ENCODE measurements at regions not wholly inside any gene's neighbourhood (a gene's known extent, or its start where the extent isn't known, plus 50 kb on each side); places are given as distances from the start of the nearest gene placed in this dataset.

DNA sequence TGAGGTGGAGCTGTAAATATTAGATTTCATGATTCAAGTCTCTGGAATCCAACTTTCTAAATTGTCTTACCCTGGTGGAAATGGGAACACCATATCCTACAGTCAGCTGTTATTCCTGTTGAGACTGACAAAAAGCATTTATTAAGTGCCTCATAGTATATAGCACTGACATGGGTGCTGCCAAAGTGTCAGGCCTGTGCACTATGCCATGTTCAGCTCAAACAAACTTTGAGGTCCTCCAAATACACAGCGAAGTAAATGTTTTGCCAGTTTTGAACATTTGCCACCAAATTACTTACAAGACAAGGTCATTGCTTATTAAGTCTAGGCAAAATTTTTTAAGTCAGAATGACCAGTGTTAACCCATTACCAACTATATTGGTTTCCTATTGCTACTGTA is 162.9 kb upstream of the SLC25A13 start:
- Histone ChIP-seq H3K9me3 (no peaks in the 10 kb centered on the region), H3K27me3 (no peaks in the 10 kb centered on the region), H3K27ac (no peak overlapping the region), H3K4me3 (no peak overlapping the region), H3K4me1 (no peaks in the 10 kb centered on the region), H3K36me3 (no peaks in the 10 kb centered on the region)
- WGBS, 2 donors = 96 to 100% methylated on average over 1 of the region's 1 CpG
- TF ChIP-seq, protein P1, sequence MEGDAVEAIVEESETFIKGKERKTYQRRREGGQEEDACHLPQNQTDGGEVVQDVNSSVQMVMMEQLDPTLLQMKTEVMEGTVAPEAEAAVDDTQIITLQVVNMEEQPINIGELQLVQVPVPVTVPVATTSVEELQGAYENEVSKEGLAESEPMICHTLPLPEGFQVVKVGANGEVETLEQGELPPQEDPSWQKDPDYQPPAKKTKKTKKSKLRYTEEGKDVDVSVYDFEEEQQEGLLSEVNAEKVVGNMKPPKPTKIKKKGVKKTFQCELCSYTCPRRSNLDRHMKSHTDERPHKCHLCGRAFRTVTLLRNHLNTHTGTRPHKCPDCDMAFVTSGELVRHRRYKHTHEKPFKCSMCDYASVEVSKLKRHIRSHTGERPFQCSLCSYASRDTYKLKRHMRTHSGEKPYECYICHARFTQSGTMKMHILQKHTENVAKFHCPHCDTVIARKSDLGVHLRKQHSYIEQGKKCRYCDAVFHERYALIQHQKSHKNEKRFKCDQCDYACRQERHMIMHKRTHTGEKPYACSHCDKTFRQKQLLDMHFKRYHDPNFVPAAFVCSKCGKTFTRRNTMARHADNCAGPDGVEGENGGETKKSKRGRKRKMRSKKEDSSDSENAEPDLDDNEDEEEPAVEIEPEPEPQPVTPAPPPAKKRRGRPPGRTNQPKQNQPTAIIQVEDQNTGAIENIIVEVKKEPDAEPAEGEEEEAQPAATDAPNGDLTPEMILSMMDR (IDR thresholded peaks at IDR 0.05) = no peak
- TF ChIP-seq POLR2A (IDR thresholded peaks at IDR 0.05) (no peak), EP300 (IDR thresholded peaks at IDR 0.05) (no peak), POLR2AphosphoS5 (IDR thresholded peaks at IDR 0.05) (no peak)
- intact Hi-C loops (cut with DNase I) = no loop called here
- no peak for DNase-seq

DNA sequence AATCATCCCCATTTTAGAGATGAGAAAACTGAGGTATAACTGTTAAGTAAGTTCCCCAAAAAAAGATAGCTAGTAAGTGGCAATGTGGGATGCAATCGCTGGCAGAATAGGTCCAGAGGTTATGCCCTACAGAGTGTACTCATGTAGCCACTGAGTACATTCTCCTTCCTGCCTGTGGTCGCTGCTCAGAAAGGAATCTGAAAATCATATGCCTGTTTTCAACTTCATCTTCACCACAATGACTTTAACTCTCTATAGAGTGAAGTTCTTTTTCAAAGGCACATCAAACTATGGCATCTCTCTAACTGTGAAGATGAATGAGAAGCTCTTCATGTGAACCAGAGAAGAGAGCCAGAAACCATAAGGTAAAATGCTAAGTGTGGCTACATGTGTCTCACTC is 162.2 kb upstream of the SLC25A13 start:
- Histone ChIP-seq H3K27ac (no peak overlapping the region), H3K36me3 (no peaks in the 10 kb centered on the region), H3K4me3 (no peak overlapping the region), H3K27me3 (no peaks in the 10 kb centered on the region), H3K4me1 (no peaks in the 10 kb centered on the region), H3K9me3 (no peaks in the 10 kb centered on the region)
- intact Hi-C loops (cut with DNase I) = no loop called here
- WGBS, 2 donors = 72 to 86% methylated on average over 2 of the region's 2 CpGs
- TF ChIP-seq EP300 (IDR thresholded peaks at IDR 0.05) = no peak
- no peak for DNase-seq

DNA sequence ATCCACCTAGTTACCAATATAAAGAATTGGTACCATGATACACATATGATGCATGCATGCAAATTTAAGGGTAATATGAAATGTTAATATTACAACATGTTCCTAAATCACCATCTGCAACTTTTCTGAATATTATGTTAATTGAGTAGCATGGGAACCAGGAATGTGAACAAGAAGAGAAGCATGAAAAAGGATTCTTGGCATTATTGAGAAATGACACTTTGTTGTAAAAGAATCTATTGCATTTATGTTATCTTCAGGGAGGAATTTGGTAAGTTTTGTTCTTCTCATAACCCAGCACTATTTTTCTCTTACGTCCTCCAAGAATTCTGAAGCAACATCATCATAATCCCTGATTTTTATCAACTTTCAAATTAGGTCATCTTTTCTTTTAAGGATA is 159.9 kb upstream of the SLC25A13 start:
- intact Hi-C loops (cut with DNase I) = no loop called here
- H3K27ac ChIP-seq = no peak overlapping the region
- H3K4me1 ChIP-seq = no peaks in the 10 kb centered on the region
- 81 to 83% methylated on average over 1 of the region's 1 CpG for WGBS, 2 donors
- TF ChIP-seq EP300 (IDR thresholded peaks at IDR 0.05) (no peak), POLR2AphosphoS5 (IDR thresholded peaks at IDR 0.05) (no peak), POLR2A (IDR thresholded peaks at IDR 0.05) (no peak)
- TF ChIP-seq, protein P1 (IDR thresholded peaks at IDR 0.05) = no peak
- DNase-seq = no peak
- H3K4me3 ChIP-seq = no peak overlapping the region
- no peaks in the 10 kb centered on the region for H3K9me3 ChIP-seq
- no peaks in the 10 kb centered on the region for H3K27me3 ChIP-seq
- H3K36me3 ChIP-seq = no peaks in the 10 kb centered on the region

DNA sequence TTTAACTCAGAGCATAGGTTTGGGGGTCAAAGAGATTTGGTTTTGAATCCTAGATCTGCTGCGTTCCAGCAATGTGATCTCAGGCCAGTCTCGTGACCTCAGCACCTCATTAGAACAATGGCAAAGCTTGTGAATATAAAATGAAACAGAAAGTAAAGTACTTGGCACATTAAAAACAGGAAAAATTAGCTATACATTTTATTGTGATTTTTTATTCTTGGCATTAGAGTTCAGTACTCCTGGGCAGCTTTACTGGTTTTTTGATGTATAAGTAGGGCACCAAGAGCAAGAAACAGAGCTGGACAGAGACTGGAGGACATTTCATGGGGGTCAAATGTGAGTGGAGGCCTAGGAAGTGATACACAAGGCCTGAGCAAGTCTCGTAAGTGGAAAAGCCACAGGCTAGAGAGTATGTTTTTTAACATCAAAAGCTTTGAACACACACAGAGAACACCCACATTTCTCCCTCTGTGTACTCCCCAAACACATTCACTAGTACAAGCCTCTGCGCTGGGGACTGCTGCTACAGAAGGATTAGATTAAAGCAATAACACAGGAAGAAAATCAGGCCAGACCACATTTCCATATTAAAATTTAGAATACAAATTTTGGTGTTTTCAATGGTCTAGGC is 157.2 kb upstream of the SLC25A13 start:
- TF ChIP-seq, protein P1 (IDR thresholded peaks at IDR 0.05) = no peak
- TF ChIP-seq POLR2AphosphoS5 (IDR thresholded peaks at IDR 0.05) (no peak), POLR2A (IDR thresholded peaks at IDR 0.05) (no peak), EP300 (IDR thresholded peaks at IDR 0.05) (no peak)
- 72 to 85% methylated on average over 4 of the region's 4 CpGs for WGBS, 2 donors

DNA sequence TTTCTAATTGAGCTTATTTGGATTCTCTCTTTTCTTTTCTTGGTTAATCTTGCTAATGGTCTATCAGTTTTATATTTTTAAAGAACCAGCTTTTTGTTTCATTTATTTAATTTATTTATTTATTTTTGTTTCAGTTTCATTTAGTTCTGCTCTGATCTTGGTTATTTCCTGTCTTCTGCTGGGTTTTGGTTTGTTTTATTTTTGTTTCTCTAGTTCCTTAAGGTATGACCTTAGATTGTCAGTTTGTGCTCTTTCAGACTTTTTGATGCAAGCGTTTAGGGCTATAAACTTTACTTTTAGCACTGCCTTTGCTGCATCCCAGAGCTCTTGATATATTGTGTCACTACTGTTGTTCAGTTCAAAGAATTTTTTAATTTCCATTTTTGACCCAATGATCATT is 149.7 kb upstream of the SLC25A13 start:
- no peaks in the 10 kb centered on the region for H3K36me3 ChIP-seq
- TF ChIP-seq EP300 (IDR thresholded peaks at IDR 0.05) (no peak), POLR2A (IDR thresholded peaks at IDR 0.05) (no peak), POLR2AphosphoS5 (IDR thresholded peaks at IDR 0.05) (no peak)
- TF ChIP-seq, protein P1 (IDR thresholded peaks at IDR 0.05) = no peak
- peaks cover 0 to 2% (median 0%) of the 10 kb centered on the region in 4 donors for H3K9me3 ChIP-seq
- no peak overlapping the region for H3K27ac ChIP-seq
- no peak overlapping the region for H3K4me3 ChIP-seq
- DNase-seq = no peak
- H3K27me3 ChIP-seq = no peaks in the 10 kb centered on the region
- WGBS, 2 donors = 72 to 74% methylated on average over 1 of the region's 1 CpG
- no peaks in the 10 kb centered on the region for H3K4me1 ChIP-seq
- intact Hi-C loops (cut with DNase I) = no loop called here

More for the DNA sequence above, 157.2 kb upstream of the SLC25A13 start:
- Histone ChIP-seq H3K9me3 (no peaks in the 10 kb centered on the region), H3K36me3 (no peaks in the 10 kb centered on the region), H3K27me3 (no peaks in the 10 kb centered on the region), H3K4me1 (no peaks in the 10 kb centered on the region), H3K27ac (no peak overlapping the region), H3K4me3 (no peak overlapping the region)
- intact Hi-C loops (cut with DNase I) = no loop called here
- no peak for DNase-seq

All from sigmoid colon (tissue), 6 donors.